HCT116 (cell line): ENCODE measurements at regions not wholly inside any gene's neighbourhood (a gene's known extent, or its start where the extent isn't known, plus 50 kb on each side); places are given as distances from the start of the nearest gene placed in this dataset.
A peak's percentile ranks its signal among the peaks of the same experiment; 100 is the strongest.

Experiments
- CBX3 ChIP-seq: IDR thresholded peaks from 2 replicates; pipeline ENCODE4 v1.6.1; 2012; ENCODE audit warnings: low read depth
- EZH2 ChIP-seq: fragments of 200-600 bp; sonication (generic); IDR thresholded peaks from 2 replicates; pipeline ENCODE4 v1.6.1; 2017; ENCODE audit warnings: antibody characterized with exemption, mixed run types
- EZH2phosphoT487 ChIP-seq: fragments of 200-600 bp; IDR thresholded peaks from 2 replicates; pipeline ENCODE4 v1.6.1; 2018; ENCODE audit warnings: antibody characterized with exemption, borderline replicate concordance
- POLR2A ChIP-seq: IDR thresholded peaks from 2 replicates; pipeline ENCODE4 v1.7.0; 2011; ENCODE audit warnings: borderline replicate concordance; ENCODE audit not compliant: insufficient read depth, insufficient read length; ENCODE audit errors: extremely low read depth
- POLR2AphosphoS5 ChIP-seq: IDR thresholded peaks from 2 replicates; pipeline ENCODE4 v1.6.1; 2011; ENCODE audit warnings: mild to moderate bottlenecking, low read depth, low read length, moderate library complexity
- RAD21 ChIP-seq: IDR thresholded peaks from 2 replicates; pipeline ENCODE4 v1.6.1; 2012; ENCODE audit warnings: low read depth, mild to moderate bottlenecking
- SIN3A ChIP-seq: IDR thresholded peaks from 2 replicates; pipeline ENCODE4 v1.6.1; 2012; ENCODE audit warnings: low read depth
- SP1 ChIP-seq: IDR thresholded peaks from 2 replicates; pipeline ENCODE4 v1.6.1; 2012; ENCODE audit warnings: low read depth
- SRF ChIP-seq: IDR thresholded peaks from 2 replicates; pipeline ENCODE4 v1.6.1; 2012; ENCODE audit warnings: low read depth
- TCF7L2 ChIP-seq: IDR thresholded peaks from 2 replicates; pipeline ENCODE4 v1.7.0; 2011; ENCODE audit warnings: borderline replicate concordance, inconsistent platforms; ENCODE audit not compliant: insufficient read depth, insufficient read length; ENCODE audit errors: extremely low read depth
- YY1 ChIP-seq: IDR thresholded peaks from 2 replicates; pipeline ENCODE4 v1.6.1; 2011; ENCODE audit warnings: low read length, low read depth, moderate library complexity, mild to moderate bottlenecking; ENCODE audit not compliant: insufficient replicate concordance; ENCODE audit errors: extremely low read depth
- TF ChIP-seq, protein P1 (sequence below): IDR thresholded peaks from 2 replicates; pipeline ENCODE4 v1.6.1; 2012
- TF ChIP-seq, protein P2 (sequence below), 3 experiments: fragments of 200-600 bp in 1 of 3; sonication (generic) in 1 of 3; IDR thresholded peaks in 2 of 3; conservative IDR thresholded peaks in 1 of 3; 2 replicates each; pipeline ENCODE4 v1.5.1; 2012 to 2017; ENCODE audit warnings: low read depth in 2 of 3, low read length in 2 of 3, antibody characterized with exemption in 1 of 3, borderline replicate concordance in 1 of 3, control low read depth in 1 of 3, mild to moderate bottlenecking in 1 of 3, mixed read lengths in 1 of 3, mixed run types in 1 of 3, moderate library complexity in 1 of 3; ENCODE audit not compliant: insufficient read depth in 1 of 3

DNA sequence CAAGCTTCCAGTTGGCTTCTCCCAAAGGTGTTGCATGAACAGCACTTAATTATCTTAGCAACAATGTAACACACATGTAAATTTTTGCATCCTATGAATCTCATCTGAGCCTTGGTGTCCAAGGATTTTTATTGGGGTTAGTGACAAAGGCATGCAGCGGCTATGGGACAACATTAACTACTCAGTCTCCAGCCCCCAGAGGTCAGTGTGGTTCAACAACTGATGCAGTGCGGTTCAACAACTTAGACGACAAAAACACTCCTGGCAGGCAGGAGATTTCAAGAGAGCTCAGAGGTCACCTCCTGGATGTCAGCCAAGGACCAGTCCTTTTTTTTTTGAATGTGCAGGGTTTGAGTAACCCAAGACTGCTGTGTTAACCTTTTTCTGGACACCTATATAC lies 77.5 kb upstream of the HMCN1 start:
- TF ChIP-seq, protein P1, sequence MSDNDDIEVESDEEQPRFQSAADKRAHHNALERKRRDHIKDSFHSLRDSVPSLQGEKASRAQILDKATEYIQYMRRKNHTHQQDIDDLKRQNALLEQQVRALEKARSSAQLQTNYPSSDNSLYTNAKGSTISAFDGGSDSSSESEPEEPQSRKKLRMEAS: no peak
- TF ChIP-seq, protein P2, sequence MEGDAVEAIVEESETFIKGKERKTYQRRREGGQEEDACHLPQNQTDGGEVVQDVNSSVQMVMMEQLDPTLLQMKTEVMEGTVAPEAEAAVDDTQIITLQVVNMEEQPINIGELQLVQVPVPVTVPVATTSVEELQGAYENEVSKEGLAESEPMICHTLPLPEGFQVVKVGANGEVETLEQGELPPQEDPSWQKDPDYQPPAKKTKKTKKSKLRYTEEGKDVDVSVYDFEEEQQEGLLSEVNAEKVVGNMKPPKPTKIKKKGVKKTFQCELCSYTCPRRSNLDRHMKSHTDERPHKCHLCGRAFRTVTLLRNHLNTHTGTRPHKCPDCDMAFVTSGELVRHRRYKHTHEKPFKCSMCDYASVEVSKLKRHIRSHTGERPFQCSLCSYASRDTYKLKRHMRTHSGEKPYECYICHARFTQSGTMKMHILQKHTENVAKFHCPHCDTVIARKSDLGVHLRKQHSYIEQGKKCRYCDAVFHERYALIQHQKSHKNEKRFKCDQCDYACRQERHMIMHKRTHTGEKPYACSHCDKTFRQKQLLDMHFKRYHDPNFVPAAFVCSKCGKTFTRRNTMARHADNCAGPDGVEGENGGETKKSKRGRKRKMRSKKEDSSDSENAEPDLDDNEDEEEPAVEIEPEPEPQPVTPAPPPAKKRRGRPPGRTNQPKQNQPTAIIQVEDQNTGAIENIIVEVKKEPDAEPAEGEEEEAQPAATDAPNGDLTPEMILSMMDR (IDR thresholded peaks at IDR 0.05 in 2 of 3, conservative IDR thresholded peaks at IDR 0.05 in 1 of 3; ENCODE audit: borderline replicate concordance in 1 of 3, insufficient read depth in 1 of 3, low read depth in 2 of 3, low read length in 2 of 3): no peak
- TF ChIP-seq TCF7L2: no peak
- TF ChIP-seq POLR2AphosphoS5: no peak
- TF ChIP-seq RAD21: 0 out of 2 replicates have a peak, but pooled peaks have one; percentile 12
- TF ChIP-seq SIN3A: no peak
- TF ChIP-seq EZH2: no peak
- TF ChIP-seq EZH2phosphoT487: no peak
- TF ChIP-seq YY1: no peak
- no peak for TF ChIP-seq SP1
- TF ChIP-seq SRF: no peak
- TF ChIP-seq CBX3: no peak
- TF ChIP-seq POLR2A: no peak
